Vagina (tissue), 2 donors: ENCODE measurements at regions not wholly inside any gene's neighbourhood (a gene's known extent, or its start where the extent isn't known, plus 50 kb on each side); places are given as distances from the start of the nearest gene placed in this dataset.

ENCODE experiments used
- POLR2AphosphoS5 ChIP-seq, 2 donors: sonication (generic); formaldehyde crosslinking; IDR thresholded peaks; one replicate each; pipeline ENCODE4 v1.9.0; 2017; ENCODE audit warnings: antibody characterized with exemption in 2 of 2, mild to moderate bottlenecking in 2 of 2, low read depth in 1 of 2; ENCODE audit not compliant: insufficient read depth in 1 of 2
- TF ChIP-seq, protein P1 (sequence below), 3 experiments: fragments of 450-650 bp in 2 of 3; fragments of 200-600 bp in 1 of 3; sonication (generic) in 1 of 3; IDR thresholded peaks; one replicate each; pipeline ENCODE4 v1.5.1; 2017 to 2019; ENCODE audit warnings: antibody characterized with exemption in 3 of 3, mild to moderate bottlenecking in 2 of 3, moderate library complexity in 2 of 3

DNA sequence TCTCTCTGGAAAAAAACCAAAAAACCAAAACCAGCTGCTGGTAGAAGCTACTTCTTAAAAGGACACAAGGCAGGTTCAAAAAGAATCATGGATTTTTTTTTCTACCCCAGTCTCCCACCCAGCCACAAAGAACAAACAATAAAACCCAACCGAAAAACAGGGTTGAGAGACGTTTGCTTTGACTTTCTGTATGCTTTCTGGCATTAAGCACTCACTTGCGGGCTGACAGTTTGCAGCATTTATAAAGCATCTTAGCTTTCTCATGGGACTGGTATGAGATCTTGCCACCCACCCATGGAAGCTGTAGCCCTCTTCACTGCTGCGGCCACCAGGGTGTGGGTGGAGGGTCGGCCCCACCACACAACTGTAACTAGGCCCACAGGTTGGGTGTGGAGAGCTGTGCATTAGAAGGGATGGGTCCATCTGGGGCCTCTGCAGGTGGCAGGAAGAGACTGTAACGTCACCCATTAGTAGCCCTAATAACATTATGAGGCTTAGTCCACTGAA is 165.7 kb downstream of the RHOU start:
- TF ChIP-seq, protein P1, sequence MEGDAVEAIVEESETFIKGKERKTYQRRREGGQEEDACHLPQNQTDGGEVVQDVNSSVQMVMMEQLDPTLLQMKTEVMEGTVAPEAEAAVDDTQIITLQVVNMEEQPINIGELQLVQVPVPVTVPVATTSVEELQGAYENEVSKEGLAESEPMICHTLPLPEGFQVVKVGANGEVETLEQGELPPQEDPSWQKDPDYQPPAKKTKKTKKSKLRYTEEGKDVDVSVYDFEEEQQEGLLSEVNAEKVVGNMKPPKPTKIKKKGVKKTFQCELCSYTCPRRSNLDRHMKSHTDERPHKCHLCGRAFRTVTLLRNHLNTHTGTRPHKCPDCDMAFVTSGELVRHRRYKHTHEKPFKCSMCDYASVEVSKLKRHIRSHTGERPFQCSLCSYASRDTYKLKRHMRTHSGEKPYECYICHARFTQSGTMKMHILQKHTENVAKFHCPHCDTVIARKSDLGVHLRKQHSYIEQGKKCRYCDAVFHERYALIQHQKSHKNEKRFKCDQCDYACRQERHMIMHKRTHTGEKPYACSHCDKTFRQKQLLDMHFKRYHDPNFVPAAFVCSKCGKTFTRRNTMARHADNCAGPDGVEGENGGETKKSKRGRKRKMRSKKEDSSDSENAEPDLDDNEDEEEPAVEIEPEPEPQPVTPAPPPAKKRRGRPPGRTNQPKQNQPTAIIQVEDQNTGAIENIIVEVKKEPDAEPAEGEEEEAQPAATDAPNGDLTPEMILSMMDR (IDR thresholded peaks at IDR 0.05): no peak
- no peak for TF ChIP-seq POLR2AphosphoS5 (IDR thresholded peaks at IDR 0.05; ENCODE audit: insufficient read depth in 1 of 2, low read depth in 1 of 2)
